ENCODE measurements at regions not wholly inside any gene's neighbourhood (a gene's known extent, or its start where the extent isn't known, plus 50 kb on each side); places are given as distances from the start of the nearest gene placed in this dataset.
A peak's percentile ranks its signal among the peaks of the same experiment; 100 is the strongest.

GRCh38 chr11:10379871-10380568 lies 75.0 kb upstream of the AMPD3 start:
- no peak for DNase-seq (ENCODE audit: low spot score in 2 of 2)
- intact Hi-C loops (cut with DNase I; ENCODE audit: low total_unique reads), result no loop called here
- TF ChIP-seq CTCF (IDR thresholded peaks at IDR 0.05) (no peak), POLR2A (IDR thresholded peaks at IDR 0.05) (no peak)
- 34 to 52% methylated on average over 2 of the region's 2 CpGs for WGBS, 2 donors
- H3K4me3 ChIP-seq (ENCODE audit: low read depth, poor library complexity, severe bottlenecking), result no peak overlapping the region

DNA sequence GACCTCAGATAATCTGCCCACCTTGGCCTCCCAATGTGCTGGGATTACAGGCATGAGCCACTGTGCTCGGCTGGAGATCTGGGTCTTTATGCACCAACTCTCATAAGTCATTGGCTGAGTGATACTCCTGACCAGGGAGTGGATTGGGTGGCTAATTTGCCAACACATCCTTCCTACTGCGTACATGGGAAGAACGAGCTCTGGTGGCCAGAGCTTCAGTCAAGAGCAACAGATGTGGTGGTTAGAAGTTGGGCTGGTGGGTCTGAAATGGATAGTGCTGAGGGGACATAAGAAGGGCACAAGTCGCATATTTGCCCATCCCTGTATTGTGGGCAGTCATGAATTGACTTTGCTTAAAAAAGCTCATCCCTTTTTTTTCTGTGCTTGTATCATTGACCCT lies 74.1 kb upstream of the AMPD3 start:
- WGBS, 2 donors, result 92 to 95% methylated on average over 4 of the region's 4 CpGs
- no peak for TF ChIP-seq CTCF (IDR thresholded peaks at IDR 0.05)
- no peak for TF ChIP-seq POLR2A (IDR thresholded peaks at IDR 0.05)
- intact Hi-C loops (cut with DNase I; ENCODE audit: low total_unique reads), result no loop called here
- DNase-seq (ENCODE audit: low spot score in 2 of 2), result no peak
- H3K4me3 ChIP-seq (ENCODE audit: low read depth, poor library complexity, severe bottlenecking), result no peak overlapping the region

DNA sequence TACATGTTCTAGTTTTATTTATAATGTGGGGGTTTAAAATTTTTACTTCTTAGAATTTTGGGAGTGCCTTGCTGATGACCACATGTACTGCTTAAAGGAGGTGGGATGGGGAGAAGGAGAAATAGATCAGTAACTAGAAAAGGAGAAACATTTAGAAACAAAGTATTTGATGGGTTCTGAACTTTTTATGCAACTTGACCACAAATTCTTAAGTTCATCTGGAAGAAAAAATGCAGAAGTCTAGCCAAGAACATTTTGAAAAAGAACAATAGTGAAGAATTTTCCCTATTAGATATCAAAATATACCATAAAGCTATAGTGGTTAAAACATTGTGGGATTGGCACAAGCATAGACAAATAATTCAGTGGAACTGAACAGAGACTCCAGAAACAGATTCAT lies 73.3 kb upstream of the AMPD3 start:
- no peak overlapping the region for H3K4me3 ChIP-seq (ENCODE audit: low read depth, poor library complexity, severe bottlenecking)
- no peak for DNase-seq (ENCODE audit: low spot score in 2 of 2)
- TF ChIP-seq POLR2A (IDR thresholded peaks at IDR 0.05) (no peak), CTCF (IDR thresholded peaks at IDR 0.05) (no peak)
- intact Hi-C loops (cut with DNase I; ENCODE audit: low total_unique reads), result no loop called here

DNA sequence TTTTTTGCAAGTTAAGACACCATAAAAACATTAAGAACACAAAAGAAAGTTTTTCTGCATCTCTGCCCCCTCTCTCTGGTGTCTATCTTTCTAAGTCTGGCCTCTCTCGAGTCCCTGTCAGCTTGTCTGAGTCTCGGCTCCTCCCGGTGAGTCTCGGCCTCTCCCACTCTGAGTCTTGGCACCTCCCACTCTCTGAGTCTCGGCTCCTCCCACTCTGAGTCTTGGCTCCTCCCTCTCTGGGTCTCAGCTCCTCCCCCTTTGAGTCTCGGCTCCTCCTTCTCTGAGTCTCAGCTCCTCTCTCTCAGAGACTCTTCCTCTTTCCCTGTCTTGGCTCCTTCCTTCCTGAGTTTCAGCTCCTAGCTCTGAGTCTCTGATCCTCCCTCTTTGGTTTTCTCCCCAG lies 72.5 kb upstream of the AMPD3 start:
- TF ChIP-seq POLR2A (IDR thresholded peaks at IDR 0.05) (no peak), CTCF (IDR thresholded peaks at IDR 0.05) (no peak)
- no peak for DNase-seq (ENCODE audit: low spot score in 2 of 2)
- intact Hi-C loops (cut with DNase I; ENCODE audit: low total_unique reads), result no loop called here
- 72 to 77% methylated on average over 6 of the region's 6 CpGs for WGBS, 2 donors
- no peak overlapping the region for H3K4me3 ChIP-seq (ENCODE audit: low read depth, poor library complexity, severe bottlenecking)

DNA sequence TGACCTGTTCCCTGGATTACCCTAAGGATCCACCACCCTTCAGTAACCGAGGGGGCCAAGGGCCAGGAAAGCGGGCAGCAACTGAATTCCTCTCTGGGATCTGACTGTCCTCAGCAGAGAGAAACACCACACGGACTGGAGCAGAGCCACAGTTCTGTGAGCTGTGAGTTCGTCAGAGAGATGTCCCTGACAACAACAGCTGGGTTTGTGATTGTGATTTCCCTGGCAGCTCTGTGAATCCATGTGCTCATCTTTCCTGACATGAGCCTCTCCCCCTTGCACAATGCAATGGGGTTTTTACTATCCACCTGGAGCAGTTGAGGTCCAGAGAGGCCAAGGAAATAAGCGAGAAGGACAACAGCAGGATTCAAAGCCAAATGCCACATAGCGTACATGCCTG lies 69.4 kb upstream of the AMPD3 start:
- WGBS, 2 donors, result 65 to 77% methylated on average over 6 of the region's 6 CpGs
- intact Hi-C loops (cut with DNase I; ENCODE audit: low total_unique reads), result no loop called here
- TF ChIP-seq POLR2A (IDR thresholded peaks at IDR 0.05), result no peak
- no peak for TF ChIP-seq CTCF (IDR thresholded peaks at IDR 0.05)
- H3K4me3 ChIP-seq (ENCODE audit: low read depth, poor library complexity, severe bottlenecking), result no peak overlapping the region
- peak; percentile 72 to 92 for DNase-seq (ENCODE audit: low spot score in 2 of 2)

DNA sequence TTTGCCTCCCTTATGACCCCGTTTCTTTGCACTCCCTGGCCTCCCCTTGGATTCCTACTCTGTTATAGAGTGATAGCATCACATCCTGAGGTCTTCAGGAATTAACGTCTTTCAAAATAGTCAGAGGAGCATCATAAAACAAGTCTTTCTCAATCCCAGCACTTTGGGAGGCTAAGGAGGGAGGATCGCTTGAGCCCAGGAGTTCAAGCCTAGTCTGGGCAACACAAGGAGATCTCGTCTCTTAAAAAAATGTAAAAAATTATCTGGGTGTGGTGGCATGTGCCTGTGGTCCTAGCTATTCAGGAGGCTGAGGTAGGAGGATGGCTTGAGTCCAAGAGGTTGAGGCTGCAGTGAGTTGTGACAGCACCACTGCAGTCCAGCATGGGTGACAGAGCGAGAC lies 68.7 kb upstream of the AMPD3 start:
- DNase-seq (ENCODE audit: low spot score in 2 of 2), result no peak
- no peak overlapping the region for H3K4me3 ChIP-seq (ENCODE audit: low read depth, poor library complexity, severe bottlenecking)
- 57 to 63% methylated on average over 5 of the region's 5 CpGs for WGBS, 2 donors
- intact Hi-C loops (cut with DNase I; ENCODE audit: low total_unique reads), result no loop called here
- TF ChIP-seq POLR2A (IDR thresholded peaks at IDR 0.05) (no peak), CTCF (IDR thresholded peaks at IDR 0.05) (no peak)
